ENCODE measurements at regions not wholly inside any gene's neighbourhood (a gene's known extent, or its start where the extent isn't known, plus 50 kb on each side); places are given as distances from the start of the nearest gene placed in this dataset.

- no peak for DNase-seq
These were observed 703.7 kb downstream of the UQCRFS1 start for GRCh38 chr19:28509079-28509895.

- DNase-seq: no peak
These were observed 704.3 kb downstream of the UQCRFS1 start for GRCh38 chr19:28508666-28509065.

- DNase-seq: no peak
These were observed 707.0 kb downstream of the UQCRFS1 start for GRCh38 chr19:28505933-28506332.

GRCh38 chr19:28505134-28505533 is 707.8 kb downstream of the UQCRFS1 start:
- no peak for DNase-seq

- DNase-seq: no peak
These were observed 708.2 kb downstream of the UQCRFS1 start for GRCh38 chr19:28504727-28505126.

- no peak for DNase-seq
These were observed 708.8 kb downstream of the UQCRFS1 start for GRCh38 chr19:28504139-28504538.

GRCh38 chr19:28502879-28503734 is 709.8 kb downstream of the UQCRFS1 start:
- no peak for DNase-seq

GRCh38 chr19:28501976-28502375 is 711.0 kb downstream of the UQCRFS1 start:
- DNase-seq: no peak

GRCh38 chr19:28500982-28501630 is 711.8 kb downstream of the UQCRFS1 start:
- no peak for DNase-seq

- DNase-seq: no peak
These were observed 712.7 kb downstream of the UQCRFS1 start for GRCh38 chr19:28500296-28500695.

GRCh38 chr19:28498404-28498976 is 714.5 kb downstream of the UQCRFS1 start:
- DNase-seq: no peak

- DNase-seq: no peak
These were observed 715.1 kb downstream of the UQCRFS1 start for GRCh38 chr19:28497887-28498286.

- DNase-seq: no peak
These were observed 715.8 kb downstream of the UQCRFS1 start for GRCh38 chr19:28497137-28497536.

- DNase-seq: no peak
These were observed 717.9 kb downstream of the UQCRFS1 start for GRCh38 chr19:28495046-28495445.

GRCh38 chr19:28494461-28494860 is 718.5 kb downstream of the UQCRFS1 start:
- DNase-seq: no peak

GRCh38 chr19:28493884-28494283 is 719.1 kb downstream of the UQCRFS1 start:
- DNase-seq: no peak

GRCh38 chr19:28492621-28493020 is 720.3 kb downstream of the UQCRFS1 start:
- no peak for DNase-seq

- no peak for DNase-seq
These were observed 720.8 kb downstream of the UQCRFS1 start for GRCh38 chr19:28492201-28492600.

- no peak for DNase-seq
These were observed 723.2 kb downstream of the UQCRFS1 start for GRCh38 chr19:28489776-28490175.

- DNase-seq: no peak
These were observed 723.8 kb downstream of the UQCRFS1 start for GRCh38 chr19:28489126-28489660.

GRCh38 chr19:28487999-28488398 is 725.0 kb downstream of the UQCRFS1 start:
- no peak for DNase-seq

GRCh38 chr19:28486926-28487325 is 726.0 kb downstream of the UQCRFS1 start:
- DNase-seq: no peak

Data from muscle of back (tissue), 3 donors.